ENCODE measurements at regions not wholly inside any gene's neighbourhood (a gene's known extent, or its start where the extent isn't known, plus 50 kb on each side); places are given as distances from the start of the nearest gene placed in this dataset.

DNA sequence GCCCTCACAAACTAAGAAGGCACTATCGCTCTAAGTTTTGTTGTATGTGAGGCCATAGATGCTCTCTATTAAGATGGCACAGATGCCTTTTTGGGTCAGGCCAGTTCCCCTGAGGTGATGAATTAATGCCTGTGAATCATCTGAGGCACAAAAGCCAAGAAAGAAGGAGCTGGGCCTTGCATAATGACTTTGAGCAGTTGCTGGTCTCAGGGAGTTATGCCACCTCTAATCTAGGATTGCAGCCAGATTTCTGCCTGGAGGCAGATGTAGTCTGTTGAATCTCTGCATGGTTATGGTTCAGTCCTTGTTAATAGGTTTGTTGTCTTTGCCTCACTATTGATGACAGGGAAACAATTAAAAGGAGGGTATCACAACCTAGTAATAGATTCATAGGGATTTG is 168.1 kb upstream of the CHRM3 start:
- H3K27ac ChIP-seq (ENCODE audit: extremely low read length, insufficient read depth, low read length): no peak overlapping the region
- ChIA-PET CTCF (ENCODE audit: low intra/inter-chr PET ratio, low total read pairs) (no interaction called here), POLR2A (no interaction called here)
- intact Hi-C loops (cut with micrococcal nuclease; ENCODE audit: unreplicated experiment) (no loop called here), in situ Hi-C loops (cut with HindIII; ENCODE audit: extremely low pct_ligation_motif_present, low pct_unique_long_range_greater_than_20kb) (no loop called here)
- H3K36me3 ChIP-seq (replicated peaks in 1 of 2; ENCODE audit: control insufficient read depth in 1 of 2, insufficient read depth in 2 of 2, low read length in 2 of 2): no peaks in the 10 kb centered on the region
- DNase-seq (ENCODE audit: low spot score): no peak
- H4K20me1 ChIP-seq (ENCODE audit: insufficient read depth, low read length): no peaks in the 10 kb centered on the region
- H3K4me3 ChIP-seq (replicated peaks in 1 of 3; ENCODE audit: insufficient read depth in 1 of 3, low read depth in 2 of 3, low read length in 3 of 3): no peak overlapping the region
- no peak for FAIRE-seq
- H2AFZ ChIP-seq (ENCODE audit: low read length): no peak overlapping the region
- no peak for TF ChIP-seq ZNF333 (CRISPR knock-in tag; IDR thresholded peaks at IDR 0.05; ENCODE audit: borderline replicate concordance)
- no peaks in the 10 kb centered on the region for H3K4me1 ChIP-seq (ENCODE audit: insufficient read depth, low read length)
- no peak for ATAC-seq
- no peak overlapping the region for H3K4me2 ChIP-seq (ENCODE audit: low read depth, low read length)
- H3K9me3 ChIP-seq (ENCODE audit: low read length): peaks cover 99% of the 10 kb centered on the region
- H3K79me2 ChIP-seq (ENCODE audit: insufficient read depth, low read length): no peaks in the 10 kb centered on the region
- no peak overlapping the region for H3K9ac ChIP-seq (ENCODE audit: insufficient read depth, low read depth, low read length)
- WGBS (ENCODE audit: low lambda C conversion rate): 100% methylated on average over 1 of the region's 1 CpG
- no TSS peak for BruUV-seq (replicated peaks)
- no peaks in the 10 kb centered on the region for H3K27me3 ChIP-seq (ENCODE audit: control insufficient read depth in 1 of 2, insufficient read depth in 2 of 2, low read length in 2 of 2)

DNA sequence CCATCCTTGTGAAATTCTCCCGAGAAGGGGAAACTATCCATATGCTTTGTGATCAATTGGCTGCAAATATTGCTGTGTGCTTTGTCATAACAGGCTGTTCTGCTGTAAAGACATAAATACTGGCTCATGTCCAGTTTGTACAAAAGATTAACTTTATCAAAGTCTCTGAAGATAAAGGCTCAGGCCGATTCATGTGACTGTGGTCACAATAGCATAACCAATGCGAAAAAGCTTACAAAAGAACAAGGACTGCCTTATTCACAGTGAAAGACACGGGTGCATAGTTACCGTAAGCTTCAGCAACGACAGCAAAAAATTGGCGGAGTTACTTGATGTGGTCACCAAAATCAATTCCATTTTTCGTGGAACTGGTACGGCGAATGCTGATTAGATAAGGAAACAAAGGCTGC is 173.6 kb upstream of the CHRM3 start:
- Histone ChIP-seq H3K4me1 (ENCODE audit: insufficient read depth, low read length) (no peaks in the 10 kb centered on the region), H4K20me1 (ENCODE audit: insufficient read depth, low read length) (no peaks in the 10 kb centered on the region), H3K9me3 (ENCODE audit: low read length) (peaks cover 88% of the 10 kb centered on the region), H3K36me3 (replicated peaks in 1 of 2; ENCODE audit: control insufficient read depth in 1 of 2, insufficient read depth in 2 of 2, low read length in 2 of 2) (no peaks in the 10 kb centered on the region), H2AFZ (ENCODE audit: low read length) (no peak overlapping the region), H3K79me2 (ENCODE audit: insufficient read depth, low read length) (no peaks in the 10 kb centered on the region), H3K9ac (ENCODE audit: insufficient read depth, low read depth, low read length) (no peak overlapping the region), H3K27ac (ENCODE audit: extremely low read length, insufficient read depth, low read length) (no peak overlapping the region), H3K4me2 (ENCODE audit: low read depth, low read length) (no peak overlapping the region), H3K27me3 (ENCODE audit: control insufficient read depth in 1 of 2, insufficient read depth in 2 of 2, low read length in 2 of 2) (no peaks in the 10 kb centered on the region), H3K4me3 (replicated peaks in 1 of 3; ENCODE audit: insufficient read depth in 1 of 3, low read depth in 2 of 3, low read length in 3 of 3) (no peak overlapping the region)
- intact Hi-C loops (cut with micrococcal nuclease; ENCODE audit: unreplicated experiment) (no loop called here), in situ Hi-C loops (cut with HindIII; ENCODE audit: extremely low pct_ligation_motif_present, low pct_unique_long_range_greater_than_20kb) (no loop called here)
- no TSS peak for BruUV-seq (replicated peaks)
- no peak for FAIRE-seq
- no peak for ATAC-seq
- 3% methylated on average over 10 of the region's 10 CpGs for WGBS (ENCODE audit: low lambda C conversion rate)
- TF ChIP-seq ZNF367 (CRISPR knock-in tag; IDR thresholded peaks at IDR 0.05; ENCODE audit: borderline replicate concordance) (no peak), PAF1 (CRISPR knock-in tag; IDR thresholded peaks at IDR 0.05) (no peak), ZMYM3 (CRISPR knock-in tag; IDR thresholded peaks at IDR 0.05) (no peak), SOX13 (IDR thresholded peaks at IDR 0.05) (no peak), SOX13 (CRISPR knock-in tag; conservative IDR thresholded peaks at IDR 0.05 in 1 of 2, IDR thresholded peaks at IDR 0.05 in 1 of 2) (peak in 1 of 2 experiments; percentile 26; a peak in 1 of 4 replicates), NR1H2 (CRISPR knock-in tag; IDR thresholded peaks at IDR 0.05; ENCODE audit: borderline replicate concordance, low read depth) (no peak), SOX5 (CRISPR knock-in tag; IDR thresholded peaks at IDR 0.05; ENCODE audit: borderline replicate concordance) (0 out of 2 replicates have a peak, but pooled peaks have one; percentile 17), SOX6 (IDR thresholded peaks at IDR 0.05) (no peak), SOX6 (CRISPR knock-in tag; IDR thresholded peaks at IDR 0.05) (peak; percentile 29; the same call in 1 of the 2 replicates), RBM39 (IDR thresholded peaks at IDR 0.05; ENCODE audit: low read depth, low read length, poor library complexity, severe bottlenecking) (no peak), NAIF1 (CRISPR knock-in tag; IDR thresholded peaks at IDR 0.05; ENCODE audit: borderline replicate concordance) (no peak), BRCA1 (CRISPR knock-in tag; IDR thresholded peaks at IDR 0.05) (no peak), NFE2L2 (IDR thresholded peaks at IDR 0.05; ENCODE audit: low read length) (no peak)
- ChIA-PET CTCF (ENCODE audit: low intra/inter-chr PET ratio, low total read pairs) (no interaction called here), POLR2A (no interaction called here)
- no peak for DNase-seq (ENCODE audit: low spot score)
